GM18873 (cell line): ENCODE measurements at regions not wholly inside any gene's neighbourhood (a gene's known extent, or its start where the extent isn't known, plus 50 kb on each side); places are given as distances from the start of the nearest gene placed in this dataset.
A peak's percentile ranks its signal among the peaks of the same experiment; 100 is the strongest.

Experiments used
- ATAC-seq: cut with Tn5 transposase; IDR thresholded peaks from one replicate; pipeline ENCODE4 v1.9.1; 2021; ENCODE audit warnings: mild to moderate bottlenecking, moderate library complexity, moderate number of reproducible peaks; ENCODE audit not compliant: unreplicated experiment, low FRiP score

- ATAC-seq, result no peak
These were observed 456.2 kb downstream of the CD109 start for GRCh38 chr6:74152096-74152675.

- no peak for ATAC-seq
These were observed 449.9 kb downstream of the CD109 start for GRCh38 chr6:74145931-74146330.

- ATAC-seq, result no peak
These were observed 441.9 kb downstream of the CD109 start for GRCh38 chr6:74137911-74138310.

- ATAC-seq, result no peak
These were observed 438.3 kb downstream of the CD109 start for GRCh38 chr6:74134327-74134726.

- ATAC-seq, result no peak
These were observed 437.1 kb downstream of the CD109 start for GRCh38 chr6:74133073-74133472.

- ATAC-seq, result no peak
These were observed 434.6 kb downstream of the CD109 start for GRCh38 chr6:74130641-74131040.

GRCh38 chr6:74128536-74128935, 432.5 kb downstream of the CD109 start:
- no peak for ATAC-seq

GRCh38 chr6:74117113-74117512, 421.1 kb downstream of the CD109 start:
- ATAC-seq, result no peak

- no peak for ATAC-seq
These were observed 419.7 kb downstream of the CD109 start for GRCh38 chr6:74115674-74116073.

GRCh38 chr6:74114428-74114827, 418.4 kb downstream of the CD109 start:
- ATAC-seq, result no peak

- ATAC-seq, result no peak
These were observed 417.9 kb downstream of the CD109 start for GRCh38 chr6:74113901-74114300.

- no peak for ATAC-seq
These were observed 407.4 kb downstream of the CD109 start for GRCh38 chr6:74103417-74103816.

GRCh38 chr6:74100719-74101287, 404.8 kb downstream of the CD109 start:
- no peak for ATAC-seq

GRCh38 chr6:74096329-74096728, 400.3 kb downstream of the CD109 start:
- ATAC-seq, result no peak

GRCh38 chr6:74093361-74093760, 397.4 kb downstream of the CD109 start:
- ATAC-seq, result no peak

- no peak for ATAC-seq
These were observed 395.8 kb downstream of the CD109 start for GRCh38 chr6:74091794-74092157.

GRCh38 chr6:74091136-74091793, 395.3 kb downstream of the CD109 start:
- peak; percentile 60 for ATAC-seq

GRCh38 chr6:74087899-74088298, 391.9 kb downstream of the CD109 start:
- no peak for ATAC-seq

GRCh38 chr6:74075896-74076295, 379.9 kb downstream of the CD109 start:
- no peak for ATAC-seq

GRCh38 chr6:74075323-74075722, 379.3 kb downstream of the CD109 start:
- no peak for ATAC-seq

GRCh38 chr6:74074645-74075044, 378.6 kb downstream of the CD109 start:
- ATAC-seq, result no peak

GRCh38 chr6:74073999-74074398, 378.0 kb downstream of the CD109 start:
- ATAC-seq, result no peak
